ENCODE measurements at regions not wholly inside any gene's neighbourhood (a gene's known extent, or its start where the extent isn't known, plus 50 kb on each side); places are given as distances from the start of the nearest gene placed in this dataset.

DNA sequence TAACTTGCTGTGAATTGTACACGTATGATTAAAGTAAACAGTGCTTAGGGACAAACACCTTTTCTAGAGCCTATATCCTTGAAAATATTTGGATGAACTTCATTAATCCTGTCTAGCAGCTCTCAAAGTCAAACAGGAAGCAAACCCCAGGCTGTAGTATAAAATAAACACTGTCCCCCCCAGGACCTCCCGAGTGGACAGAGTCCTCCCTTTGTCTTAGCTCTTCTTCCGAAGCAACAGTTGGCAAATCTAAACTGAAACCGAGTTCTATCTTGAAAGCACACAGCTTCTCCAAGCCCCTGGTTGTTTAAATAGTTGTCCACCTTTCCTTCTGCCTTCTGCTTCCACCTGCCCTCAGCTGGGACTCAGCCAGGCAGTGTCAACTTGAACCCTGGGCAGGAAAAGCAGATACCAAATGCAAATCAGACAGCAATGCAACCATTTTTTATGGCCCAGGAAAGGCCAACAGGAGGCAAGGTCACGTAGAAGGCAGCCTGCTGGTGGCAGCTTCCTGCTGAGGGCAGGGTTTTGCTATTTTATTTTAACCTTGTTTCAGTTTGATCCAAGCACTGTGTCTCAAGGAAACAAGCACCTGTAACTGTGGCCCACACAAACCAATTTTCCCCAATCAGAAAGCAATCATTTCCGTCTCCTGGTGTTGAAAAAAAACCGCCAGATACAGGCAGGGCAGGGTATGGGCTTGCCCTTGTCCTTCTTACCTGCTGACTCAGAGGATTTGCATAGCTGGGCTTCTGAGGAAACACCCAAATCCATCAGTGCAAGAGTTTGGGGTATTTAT lies 110.3 kb upstream of the KIT start:
- no peak for DNase-seq

DNA sequence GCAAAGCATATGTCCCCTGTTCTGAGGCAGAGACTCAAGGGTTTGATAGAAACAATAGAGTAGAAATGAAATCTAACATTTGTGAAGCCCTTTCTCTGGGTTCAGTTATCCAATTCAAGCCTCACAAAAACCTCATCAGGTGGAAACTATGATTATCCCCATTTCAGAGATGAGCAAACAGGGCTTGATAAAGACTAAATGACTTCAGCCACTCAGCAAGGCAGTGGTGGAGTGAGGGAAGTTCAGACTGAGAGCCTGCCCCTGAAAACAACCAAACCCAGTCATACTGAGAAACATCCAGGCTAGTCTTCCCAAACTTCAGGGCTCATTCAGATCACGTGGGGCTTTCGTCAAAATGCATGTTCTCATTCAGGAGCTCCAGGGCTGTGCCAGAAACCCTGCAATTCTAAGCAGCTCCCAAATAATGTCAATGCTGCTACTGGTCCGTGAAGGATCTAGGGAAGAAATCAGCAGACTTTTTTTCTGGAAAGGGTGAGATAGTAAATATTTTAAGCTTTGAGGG lies 109.6 kb upstream of the KIT start:
- no peak for DNase-seq

DNA sequence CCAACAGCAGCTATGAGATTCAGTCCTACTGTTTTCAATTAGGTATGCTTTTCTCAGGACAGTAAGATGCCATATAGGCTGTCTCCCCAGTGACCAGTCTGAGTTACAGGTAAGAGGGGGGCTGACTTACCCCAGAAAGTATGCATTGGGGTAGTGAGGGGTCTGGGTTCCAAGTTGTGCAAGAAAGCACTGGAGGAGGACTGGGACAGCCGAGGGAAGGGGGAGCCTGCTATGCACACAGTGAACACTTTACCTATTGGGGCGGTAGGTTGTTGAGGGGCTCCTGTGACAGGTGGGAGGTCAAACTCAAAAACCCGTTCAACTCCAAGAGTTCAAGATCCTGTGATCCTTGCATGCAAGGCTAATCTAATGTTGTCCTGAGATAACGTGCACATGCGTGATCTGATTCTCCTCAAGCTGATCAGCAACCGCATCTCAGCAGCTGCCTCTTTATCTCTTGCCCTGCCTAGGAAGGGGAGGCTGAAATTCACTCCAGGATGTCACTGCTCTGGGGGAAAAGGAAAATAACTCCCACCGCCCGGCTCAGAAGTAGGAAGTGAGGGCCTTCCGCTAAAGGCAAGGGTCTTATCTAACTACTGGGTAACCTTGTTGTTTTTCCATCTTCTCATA lies 108.8 kb upstream of the KIT start:
- no peak for DNase-seq

DNA sequence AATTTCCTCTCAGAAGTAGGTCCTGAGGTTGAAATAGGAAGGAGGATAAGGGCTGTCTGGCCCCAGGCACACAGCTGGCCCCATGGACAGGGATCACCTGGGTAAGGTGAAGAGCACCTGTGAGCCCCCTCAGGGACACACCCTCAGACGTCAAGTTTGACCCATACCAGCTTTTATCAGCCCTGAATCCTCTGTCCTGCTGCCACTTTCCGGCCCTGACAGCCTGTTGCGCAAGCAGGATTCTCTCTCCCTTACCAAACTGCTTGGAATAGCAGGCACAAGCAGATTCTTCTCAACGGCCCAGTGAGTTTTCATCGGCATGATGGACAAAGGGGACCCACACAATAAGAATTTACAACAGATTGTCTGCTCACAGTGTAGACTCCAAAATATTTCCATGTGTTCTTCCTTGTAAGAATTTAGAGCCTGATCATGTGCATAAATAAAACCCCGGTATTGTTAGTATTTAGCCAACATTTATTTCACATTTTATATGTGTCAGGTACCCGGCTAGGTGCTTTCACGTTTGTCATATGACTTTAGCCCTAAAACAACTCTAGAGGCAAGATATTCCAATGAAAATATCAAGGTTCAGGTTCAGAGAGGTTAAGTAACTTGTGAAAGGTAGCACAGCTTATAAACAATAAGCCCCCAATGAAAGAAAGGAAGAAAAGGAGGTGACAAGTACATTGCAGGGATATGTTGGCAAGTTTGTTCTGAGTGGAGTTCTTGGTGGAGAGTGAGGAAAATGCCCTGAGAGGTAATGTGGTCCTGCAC lies 107.2 kb upstream of the KIT start:
- no peak for DNase-seq

DNA sequence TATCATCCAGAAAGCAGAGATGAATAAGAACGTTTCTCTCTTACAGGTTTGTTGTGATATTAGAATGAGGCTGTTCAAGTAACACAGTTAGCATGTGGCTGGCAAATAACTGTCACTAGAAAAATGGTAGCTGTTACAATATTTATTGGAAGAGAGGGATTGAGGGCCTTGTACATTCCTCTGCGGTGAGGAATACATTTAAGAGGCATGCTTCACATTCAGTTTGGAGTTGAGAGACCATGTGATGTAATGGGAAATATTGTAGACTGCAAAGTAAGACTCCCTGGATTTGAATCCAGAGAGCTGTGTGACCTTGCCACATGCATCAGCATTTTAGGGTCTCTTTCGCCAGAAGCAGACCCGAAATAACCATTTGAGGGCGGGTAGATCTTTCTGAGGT lies 104.8 kb upstream of the KIT start:
- no peak for DNase-seq

DNA sequence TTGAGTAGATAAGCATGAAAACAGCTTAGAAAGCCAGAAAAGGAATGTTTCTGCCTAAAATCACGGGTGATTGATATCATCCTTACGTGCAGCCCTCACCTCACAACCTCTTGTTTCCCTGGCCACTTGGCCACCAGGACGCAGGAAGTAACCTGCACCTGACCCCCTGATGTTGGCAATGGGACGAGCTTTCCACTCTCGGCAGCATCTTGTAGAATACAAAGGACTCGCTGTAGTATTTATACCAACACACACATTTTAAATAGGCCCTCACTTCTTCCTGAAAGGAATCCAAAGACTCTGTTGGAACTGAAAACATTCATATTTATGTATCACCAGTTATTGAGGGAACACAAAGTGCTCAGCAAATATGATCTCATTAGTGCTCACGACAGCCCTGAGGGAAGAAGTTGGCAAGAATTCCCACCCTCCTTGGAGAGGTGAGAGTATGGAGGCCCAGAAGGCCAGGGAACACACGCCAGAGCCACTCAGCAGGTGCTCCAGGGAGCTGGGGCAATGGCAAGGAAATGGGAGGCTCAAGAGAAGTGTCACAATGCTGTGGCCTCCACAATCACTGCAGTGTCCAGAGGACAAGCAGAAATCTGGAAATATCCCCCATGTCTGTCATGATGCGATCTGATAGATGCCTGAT lies 103.3 kb upstream of the KIT start:
- no peak for DNase-seq

DNA sequence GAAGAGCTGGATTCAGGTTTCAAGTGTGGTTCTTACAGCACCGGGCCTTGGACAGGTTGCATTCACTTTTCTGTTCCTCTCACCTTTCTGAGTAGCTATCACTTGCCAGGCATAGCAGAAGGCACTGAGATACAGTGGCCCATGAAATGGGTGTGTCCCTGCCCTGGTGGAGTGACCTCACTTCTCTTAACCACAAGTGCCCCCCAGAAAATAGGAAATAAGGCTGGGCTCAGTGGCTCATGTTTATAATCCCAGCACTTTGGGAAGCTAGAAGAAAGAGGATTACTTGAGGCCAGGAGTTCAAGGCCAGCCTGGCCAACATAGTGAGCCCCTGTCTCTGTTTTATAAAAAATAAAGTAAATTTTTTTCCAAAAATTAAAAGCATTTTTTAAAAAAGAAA lies 101.7 kb upstream of the KIT start:
- no peak for DNase-seq

DNA sequence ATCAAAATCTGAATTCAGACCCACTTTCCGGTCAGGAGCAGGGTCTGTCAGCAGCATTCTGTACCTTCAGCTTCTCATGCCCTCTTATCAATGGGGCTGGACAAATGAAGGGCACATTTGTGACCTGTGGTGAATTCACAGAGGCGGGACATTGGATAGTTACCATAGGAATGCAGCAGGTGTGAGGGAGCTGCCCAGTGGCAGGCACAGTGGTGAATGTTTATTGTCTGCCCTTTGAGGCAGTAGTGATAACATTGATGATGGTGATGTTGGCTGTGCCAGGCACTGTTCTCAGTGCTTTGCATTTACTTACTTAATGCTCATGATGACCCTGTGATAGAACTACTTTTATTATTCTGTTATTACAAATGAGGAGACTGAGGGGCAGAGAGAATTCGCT lies 101.2 kb upstream of the KIT start:
- no peak for DNase-seq

DNA sequence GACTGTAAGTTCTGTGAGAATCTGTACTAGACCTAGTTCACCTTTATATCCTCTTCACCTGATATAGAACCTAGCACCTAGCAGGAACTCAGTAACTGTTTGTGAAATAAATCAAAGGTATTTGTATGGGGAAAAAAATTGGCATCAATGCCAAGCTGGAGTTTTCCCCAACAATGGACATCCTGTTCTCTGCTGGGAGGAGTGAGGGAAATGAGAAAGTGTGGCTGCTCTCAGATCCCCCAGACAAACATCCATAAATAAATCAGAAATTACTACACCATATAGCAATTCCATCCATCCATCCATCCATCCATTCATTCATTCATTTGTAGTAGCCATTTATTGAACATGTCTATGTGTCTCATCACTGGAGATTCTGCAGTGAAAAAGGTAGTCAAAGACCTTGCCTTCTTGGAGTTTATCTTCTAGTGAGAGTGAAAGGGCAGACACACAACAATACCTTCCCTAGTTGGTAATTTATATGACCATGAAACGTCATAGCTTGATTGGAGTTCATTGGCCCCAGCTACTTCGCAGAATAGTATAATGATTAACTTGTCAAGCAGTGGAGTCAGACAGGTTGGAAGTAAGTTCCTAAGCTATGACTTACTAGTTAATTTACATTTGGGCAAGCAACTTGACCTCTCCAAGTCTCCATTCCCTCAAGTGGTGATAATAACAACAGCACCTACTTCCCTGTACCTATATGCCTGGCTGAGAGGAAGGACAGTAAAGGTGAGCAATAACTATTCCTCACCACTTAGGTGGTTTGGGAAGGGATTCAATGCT lies 98.7 kb upstream of the KIT start:
- DNase-seq = no peak

DNA sequence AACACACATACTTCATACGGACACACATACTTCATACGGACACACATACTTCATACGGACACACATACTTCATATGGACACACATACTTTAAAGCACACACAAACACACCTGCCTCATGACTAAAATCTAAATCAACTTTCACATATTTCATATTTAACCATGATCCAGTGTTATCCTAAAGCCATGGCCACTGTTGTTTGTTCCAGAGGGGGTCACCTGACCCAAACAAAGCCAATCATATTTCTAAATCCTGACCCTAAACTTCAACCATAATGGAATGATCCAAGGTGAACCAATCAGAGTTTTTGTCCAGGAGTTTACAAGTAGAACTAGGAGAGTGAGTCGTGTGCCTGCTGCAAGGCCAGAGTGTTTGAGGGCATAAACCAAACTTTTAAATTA lies 97.2 kb upstream of the KIT start:
- DNase-seq = no peak

DNA sequence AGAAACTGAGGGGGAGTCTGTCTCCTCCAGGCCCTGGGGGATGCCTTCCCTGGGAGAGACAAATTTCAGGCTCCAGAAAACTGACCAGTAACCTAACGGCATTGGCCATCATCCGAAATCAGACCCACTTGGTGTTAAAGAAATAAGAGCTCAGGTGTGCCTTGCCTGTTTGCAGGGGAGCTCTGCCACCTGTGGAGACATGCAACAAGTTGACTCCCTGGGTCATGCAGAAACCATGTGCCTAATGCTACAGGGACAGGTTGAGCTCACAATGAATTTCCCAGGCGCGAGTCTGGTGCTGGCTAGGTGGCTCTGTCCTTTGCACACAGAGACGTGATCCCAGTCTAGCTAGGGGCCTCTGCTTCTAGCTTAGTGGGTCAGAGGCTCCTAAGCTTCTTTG lies 95.8 kb upstream of the KIT start:
- no peak for DNase-seq

DNA sequence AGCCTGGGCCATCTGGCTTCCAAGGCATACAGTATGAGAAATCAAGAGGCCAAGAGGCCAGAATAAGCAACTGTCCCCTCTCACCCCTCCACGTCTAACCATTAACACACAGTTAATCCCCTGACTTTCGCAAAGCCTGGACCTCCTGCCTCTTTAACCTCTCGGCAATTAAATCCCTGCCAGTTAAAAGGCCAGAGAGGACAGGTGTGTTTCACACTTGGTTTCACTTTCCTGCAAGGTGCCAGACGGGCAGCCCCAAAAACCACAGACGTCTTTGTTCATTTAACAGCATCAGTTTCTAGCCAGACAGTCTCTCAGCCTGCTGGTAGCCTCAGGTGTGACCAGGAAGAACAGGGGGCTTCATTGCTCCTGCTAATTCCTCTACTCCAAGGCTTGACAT lies 91.1 kb upstream of the KIT start:
- no peak for DNase-seq

DNA sequence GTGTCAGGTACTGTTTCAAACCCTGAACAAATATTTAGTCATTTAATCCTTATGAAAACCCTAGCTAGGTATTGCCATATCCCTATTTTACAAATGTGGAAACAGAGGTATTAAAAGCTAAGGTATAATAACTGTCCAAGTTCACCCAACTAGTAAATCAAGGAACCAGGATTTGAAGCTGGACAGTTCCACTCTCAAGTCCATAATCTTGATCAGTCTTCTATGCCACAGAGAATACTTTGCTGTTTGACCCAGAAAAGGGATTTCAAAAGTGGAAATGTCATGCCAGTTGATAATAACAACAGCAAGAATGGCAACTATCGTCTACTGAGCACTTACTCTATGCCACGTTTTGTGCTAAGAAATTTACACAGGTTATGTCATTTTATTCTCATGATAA lies 90.4 kb upstream of the KIT start:
- no peak for DNase-seq

DNA sequence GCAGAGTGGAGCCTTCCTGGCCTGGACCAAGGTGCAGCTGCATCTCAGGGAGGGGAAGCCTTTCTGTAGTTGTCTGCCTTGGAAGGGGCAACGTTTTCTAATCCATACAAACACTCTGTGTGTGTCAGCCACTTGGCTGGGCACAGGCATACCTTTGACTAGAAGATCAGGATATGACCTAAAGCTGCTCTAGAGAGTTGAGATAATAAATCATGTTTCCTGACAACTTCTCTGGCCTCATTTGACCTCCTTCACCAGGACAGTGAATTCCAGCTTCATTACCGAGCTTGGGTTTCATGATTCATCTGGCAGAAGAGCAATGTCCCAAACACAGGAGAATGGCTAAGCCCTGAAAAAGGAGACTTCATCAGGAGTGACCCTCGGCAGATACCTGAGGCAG lies 89.6 kb upstream of the KIT start:
- DNase-seq = no peak

DNA sequence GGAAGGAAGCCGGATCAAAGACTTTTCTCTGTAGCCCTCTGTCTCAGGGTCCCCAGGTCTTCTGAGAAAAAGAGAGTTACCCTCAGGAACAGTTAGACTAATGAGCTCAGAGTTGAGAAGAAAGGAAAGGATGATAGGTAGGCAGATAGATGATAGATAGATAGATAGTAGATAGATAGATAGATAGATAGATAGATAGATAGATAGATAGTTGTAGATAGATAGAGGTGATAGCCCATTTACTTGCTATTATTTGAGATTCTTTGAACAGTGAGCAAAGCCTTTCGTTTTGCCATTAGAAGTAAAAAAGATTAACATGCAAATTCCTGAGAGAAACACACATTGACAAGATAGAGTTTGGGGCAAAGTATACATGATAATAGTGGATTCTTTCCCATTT lies 86.9 kb upstream of the KIT start:
- DNase-seq = no peak

DNA sequence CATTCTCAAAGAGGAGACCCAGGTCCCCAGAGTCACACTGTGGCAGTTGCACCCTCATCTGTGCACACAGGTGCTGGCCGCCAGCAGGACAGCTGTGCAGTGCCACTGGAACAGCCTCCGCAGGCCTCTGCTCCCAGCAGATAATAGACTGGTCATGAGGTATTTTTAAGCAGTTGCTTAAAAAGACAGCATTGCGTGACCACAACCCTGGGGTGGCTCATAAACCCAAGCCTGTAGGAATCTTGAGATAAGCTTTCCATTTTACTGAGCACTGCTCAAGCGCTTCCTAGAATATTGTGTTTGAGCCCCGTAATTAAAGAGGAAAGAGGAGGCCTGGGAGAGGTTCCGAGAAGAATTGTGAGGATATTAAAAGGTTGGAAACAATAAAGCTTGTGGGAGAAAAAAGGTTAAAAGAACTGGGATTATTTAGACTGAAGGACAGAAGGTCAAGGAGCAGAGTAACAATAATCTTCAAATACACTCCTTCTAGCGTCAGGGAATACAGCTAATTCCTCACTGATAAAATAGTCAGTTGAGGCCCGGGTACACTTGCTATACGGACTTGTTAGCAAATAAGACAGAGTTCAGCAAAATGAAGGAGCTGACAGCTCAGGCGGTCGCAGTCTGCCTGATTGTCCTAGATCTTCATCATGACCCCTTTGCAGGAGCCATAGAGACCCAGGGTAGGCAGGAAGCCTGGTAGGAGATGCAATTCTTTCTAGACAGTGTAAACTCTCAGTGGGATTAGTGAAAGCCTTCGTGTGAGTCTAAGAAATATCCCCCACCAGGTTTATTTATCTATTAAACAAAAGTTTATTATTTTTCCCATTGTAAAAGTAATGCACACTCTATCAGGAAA lies 86.2 kb upstream of the KIT start:
- DNase-seq = no peak

DNA sequence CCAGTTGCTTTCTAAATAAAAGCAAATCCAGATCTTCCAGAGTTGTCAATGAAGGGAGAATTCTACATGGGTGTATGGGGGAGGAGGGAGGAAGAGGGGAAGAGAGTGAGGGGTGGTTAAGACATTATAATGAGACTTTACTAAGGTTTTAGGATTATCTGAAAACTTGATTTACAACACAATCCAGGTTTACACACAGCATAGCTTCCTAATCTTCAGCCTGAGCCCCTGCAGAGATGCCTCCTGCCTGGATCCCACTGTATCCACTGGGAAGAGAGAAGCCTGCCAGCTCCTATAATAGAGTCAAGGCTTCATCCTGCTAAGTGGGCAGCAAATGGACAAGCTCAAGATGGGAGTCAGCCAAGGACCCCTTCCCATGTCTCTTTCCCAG lies 85.6 kb upstream of the KIT start:
- no peak for DNase-seq

DNA sequence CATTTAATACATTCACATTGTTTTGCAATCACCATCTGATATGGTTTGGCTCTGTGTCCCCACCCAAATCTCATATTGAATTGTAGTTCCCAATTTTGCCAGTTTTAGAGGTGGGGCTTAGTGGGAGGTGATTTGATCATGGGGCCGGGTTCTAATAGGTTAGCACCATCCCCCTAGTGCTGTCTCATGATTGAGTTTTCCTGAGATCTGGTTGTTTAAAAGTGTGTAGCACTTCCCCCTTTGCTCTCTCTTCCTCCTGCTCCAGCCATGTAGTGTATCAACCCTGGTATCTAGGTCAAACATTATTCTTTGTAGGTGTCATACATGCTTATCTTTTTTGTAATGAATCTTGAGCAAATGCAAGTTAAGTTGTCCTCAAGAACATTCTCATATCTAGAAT lies 83.3 kb upstream of the KIT start:
- DNase-seq = no peak

DNA sequence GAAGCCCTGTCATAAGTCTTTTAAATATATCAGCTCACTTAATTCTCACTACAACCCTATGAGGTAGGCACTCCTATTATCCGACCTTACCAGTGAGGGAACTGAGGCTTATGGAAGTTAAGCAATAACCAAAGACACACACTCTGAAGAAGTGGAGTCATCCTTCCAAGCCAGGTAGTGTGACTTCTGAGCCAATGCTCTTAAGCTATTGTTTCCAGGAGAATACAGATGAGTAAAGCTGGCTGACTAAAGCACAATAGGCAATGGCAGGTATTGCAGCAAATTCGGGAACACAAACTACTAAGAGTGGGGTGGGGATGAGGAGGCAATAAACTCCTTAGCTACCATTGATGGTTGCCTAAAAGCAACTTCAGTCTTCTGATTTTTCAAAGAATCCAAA lies 81.8 kb upstream of the KIT start:
- DNase-seq = no peak

DNA sequence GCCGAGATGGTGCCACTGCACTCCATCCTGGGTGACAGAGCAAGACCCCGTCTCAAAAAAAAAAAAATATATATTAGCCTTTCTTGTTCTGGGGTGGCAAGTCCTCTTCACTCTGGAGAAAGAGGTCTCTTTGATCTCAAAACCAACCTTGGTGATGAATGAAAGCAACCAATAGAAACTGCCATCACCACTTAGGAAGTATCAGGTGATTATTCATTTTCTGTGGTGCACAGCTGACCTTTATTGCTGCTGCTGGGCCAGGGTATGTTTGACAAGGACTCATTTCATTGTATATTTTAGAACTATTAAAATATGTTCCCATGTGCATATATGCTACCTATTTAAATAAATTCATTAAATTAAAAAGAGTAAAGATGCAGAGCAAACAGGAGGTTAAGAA lies 76.0 kb upstream of the KIT start:
- no peak for DNase-seq

DNA sequence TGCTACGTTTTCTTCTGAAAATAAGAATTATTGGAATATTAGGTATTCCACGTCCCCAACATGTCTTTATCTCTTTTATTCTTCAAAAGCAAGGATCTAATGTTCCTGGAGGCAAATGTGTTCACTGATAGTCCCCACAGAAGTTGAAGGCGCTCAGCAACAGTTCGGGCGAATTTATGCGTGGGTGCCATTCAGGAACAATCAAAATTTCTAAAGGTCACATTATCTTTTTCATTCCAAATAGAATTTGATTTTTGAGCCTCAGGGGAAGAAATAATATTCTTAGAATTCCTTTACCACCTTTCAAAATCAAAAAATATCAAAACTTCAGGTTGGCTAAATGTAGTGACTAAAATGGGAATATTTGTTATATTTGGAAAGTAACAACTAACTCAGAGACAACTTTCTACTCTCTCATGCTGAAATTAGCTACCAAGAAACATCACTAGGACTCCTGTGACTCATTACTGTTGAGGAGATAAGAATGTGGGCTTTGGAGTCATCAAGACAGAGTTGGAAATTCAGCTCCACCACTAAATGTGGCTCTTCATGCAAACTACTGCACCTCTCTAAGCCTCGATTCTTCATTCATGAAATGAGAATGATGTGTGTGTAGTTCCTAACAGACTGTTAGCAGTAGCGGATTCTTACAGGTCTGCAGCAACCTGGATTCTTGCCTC lies 72.3 kb upstream of the KIT start:
- DNase-seq = no peak
